ENCODE measurements at regions not wholly inside any gene's neighbourhood (a gene's known extent, or its start where the extent isn't known, plus 50 kb on each side); places are given as distances from the start of the nearest gene placed in this dataset.

DNA sequence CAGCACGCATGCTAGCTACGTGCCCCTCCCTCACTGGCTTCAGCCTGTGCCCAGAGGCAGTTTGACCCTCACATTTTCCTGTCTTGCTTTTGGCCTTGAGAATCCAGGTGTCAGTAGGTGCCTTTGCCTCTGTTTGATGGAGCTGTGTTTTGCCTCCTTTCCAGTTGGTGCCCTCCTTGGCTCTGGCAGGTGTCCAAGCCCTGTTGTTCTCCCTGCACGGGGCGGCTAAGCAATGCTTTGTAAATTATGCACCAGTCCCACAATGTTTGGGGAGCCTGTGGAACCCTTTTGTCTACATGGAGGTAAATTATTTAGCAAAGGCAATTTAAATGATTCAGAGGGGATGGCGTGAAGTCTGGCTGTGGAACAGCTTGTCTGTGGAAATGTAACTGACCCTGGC is 202.9 kb upstream of the BOD1L1 start:
- TF ChIP-seq CTCF (IDR thresholded peaks at IDR 0.05 in 4 of 5, conservative IDR thresholded peaks at IDR 0.05 in 1 of 5) (no peak), POLR2A (IDR thresholded peaks at IDR 0.05) (no peak)

Data from gastrocnemius medialis (tissue), 4 donors.